Stimulated activated CD8-positive, alpha-beta memory T cell treated with anti-CD3 and anti-CD28 coated beads, Interleukin-12 subunit alpha, Interleukin-12 subunit beta, amount 100 ng/mL, for 24 hours (primary cell): ENCODE measurements at regions not wholly inside any gene's neighbourhood (a gene's known extent, or its start where the extent isn't known, plus 50 kb on each side); places are given as distances from the start of the nearest gene placed in this dataset.

Source experiments
- DNase-seq: peaks from one replicate; pipeline ENCODE4 v3.0.0-alpha.2; 2020; ENCODE audit errors: extremely low read depth

DNA sequence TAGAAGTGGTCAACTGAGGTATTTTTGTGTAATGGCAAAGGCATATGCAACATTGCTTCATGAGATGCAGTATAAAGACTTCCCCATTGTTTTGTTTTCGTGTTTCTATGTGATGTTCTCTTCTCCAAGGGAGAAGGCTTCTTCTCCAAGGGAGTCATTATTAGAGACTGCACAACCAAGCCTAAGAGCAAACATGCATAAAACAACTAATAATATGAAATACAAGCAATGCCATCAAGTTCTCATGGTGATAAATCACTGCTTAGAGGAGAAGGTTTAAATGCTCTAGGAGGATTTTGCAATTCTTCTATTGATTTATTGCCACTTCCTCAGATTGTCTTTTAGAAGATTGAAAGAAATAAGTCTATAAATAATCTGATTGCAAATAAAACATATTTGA lies 524.4 kb downstream of the IRS1 start:
- DNase-seq, result no peak

DNA sequence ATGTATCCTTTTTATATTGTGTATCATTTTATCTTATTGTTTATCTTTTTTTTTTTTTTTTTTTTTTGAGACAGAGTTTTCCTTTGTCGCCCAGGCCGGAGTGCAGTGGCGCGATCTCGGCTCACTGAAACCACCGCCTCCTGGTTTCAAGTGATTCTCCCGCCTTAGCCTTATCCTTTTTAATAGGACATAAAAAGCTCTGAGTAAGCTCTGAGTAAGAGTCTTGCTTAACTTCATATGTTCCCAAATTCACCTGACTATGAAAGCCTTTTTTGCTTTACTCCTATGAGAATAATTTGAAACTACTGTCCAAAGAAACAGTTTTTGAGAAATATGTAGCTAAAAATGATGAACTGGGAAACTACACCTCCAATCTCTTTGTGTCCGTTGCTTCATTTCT lies 525.5 kb downstream of the IRS1 start:
- no peak for DNase-seq

DNA sequence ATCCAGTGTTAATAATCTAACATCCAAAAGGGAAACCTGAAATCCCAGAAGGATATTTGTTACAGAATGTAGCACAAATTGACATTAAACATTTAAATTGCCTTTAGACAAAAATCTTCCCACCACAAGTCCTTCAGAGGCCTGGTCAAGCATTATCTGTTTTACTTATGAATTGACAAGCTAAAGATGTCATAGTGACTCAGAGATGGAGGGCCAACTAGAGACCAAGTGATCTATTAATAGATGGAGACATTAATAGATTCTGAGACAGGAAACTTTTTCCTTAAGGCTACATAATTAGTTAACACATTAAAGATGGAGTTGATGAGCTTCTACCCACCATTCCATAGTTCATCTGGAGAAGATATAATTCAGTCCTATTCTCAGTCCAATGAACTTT lies 526.2 kb downstream of the IRS1 start:
- no peak for DNase-seq

DNA sequence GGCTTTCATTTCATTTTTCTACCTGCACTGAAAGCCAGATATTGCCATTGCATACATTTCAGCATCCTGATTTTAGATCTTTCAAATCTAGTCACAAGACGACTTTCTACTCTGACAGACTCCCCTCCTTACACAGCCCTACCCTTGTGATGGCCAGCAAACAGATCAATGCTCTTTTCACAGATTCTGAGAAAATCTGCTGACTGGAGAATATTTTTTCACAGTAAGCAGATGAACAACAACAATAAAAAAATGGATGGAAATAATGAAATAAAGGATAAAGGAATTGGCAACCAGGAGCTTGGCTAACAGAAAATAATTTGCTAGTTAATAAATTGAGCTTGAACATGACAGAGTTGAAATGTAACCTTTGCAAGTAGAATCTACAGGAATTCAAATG lies 527.2 kb downstream of the IRS1 start:
- DNase-seq, result no peak

DNA sequence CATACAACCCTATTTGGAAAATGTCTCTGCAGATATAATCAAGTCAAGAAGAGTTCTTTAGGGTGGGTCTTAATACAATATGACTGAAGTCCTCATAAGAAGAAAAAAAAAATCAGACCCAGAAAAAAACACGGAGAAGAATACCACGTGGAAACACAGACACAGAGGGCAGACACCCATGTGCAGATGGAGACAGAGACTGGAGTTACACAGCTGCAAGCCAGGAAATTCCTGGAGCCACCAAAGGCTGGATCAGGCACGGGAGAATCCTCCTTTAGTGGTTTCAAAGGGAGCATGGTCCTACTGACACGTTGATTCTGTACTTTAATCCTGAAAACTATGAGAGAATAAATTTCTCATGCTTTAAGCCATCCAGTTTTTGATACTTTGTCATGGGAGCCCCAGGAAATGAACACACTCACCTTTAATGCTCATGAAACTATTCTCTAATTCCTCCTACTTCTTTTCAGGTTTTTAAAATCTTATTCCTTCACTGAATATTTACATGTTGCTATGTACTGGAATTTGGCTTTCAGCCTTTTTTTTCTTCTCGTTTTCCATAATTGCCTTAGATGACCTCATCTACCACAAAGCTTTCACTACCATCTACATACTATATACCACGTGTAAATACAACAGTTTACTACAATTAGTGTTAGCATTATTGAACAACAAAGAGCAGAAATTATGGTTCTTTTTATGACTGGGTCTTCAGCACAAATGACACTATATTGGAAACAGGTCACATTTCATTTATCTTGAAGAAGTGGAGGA lies 529.1 kb downstream of the IRS1 start:
- DNase-seq, result no peak

DNA sequence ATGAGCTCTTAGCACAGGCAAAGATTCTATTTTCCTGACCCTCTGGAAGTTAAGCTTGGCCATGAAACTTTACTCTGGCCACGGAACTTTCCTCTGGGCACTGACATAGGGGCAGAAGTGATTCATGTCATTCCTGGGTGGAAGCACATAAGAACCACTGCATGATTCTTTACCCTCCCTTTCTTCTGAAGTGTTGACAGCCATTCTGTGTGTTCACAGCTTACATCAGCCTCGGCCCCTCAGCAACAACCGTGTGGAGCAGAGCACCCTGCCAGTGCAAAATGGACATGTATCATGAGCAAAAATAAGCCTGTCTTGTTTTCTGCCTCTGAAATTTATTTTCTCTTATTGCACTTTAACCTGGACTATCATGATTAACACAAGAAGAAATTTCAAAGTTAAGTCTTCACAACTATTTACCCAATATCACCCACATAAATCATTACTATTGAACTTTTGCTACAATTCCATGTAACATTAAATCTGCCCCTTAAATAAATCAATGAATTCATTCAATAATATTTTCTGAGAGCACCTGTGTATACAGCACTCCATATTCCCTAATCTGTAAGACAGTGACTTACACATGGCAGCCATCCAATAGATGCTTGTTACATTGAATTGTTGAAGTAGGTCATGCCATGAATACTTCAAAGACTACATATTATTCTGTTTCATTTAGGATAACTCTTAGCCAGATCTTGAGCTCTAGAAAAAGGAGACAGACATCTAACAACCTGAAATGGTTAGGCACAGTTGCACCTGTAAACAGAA lies 531.9 kb downstream of the IRS1 start:
- DNase-seq, result no peak

DNA sequence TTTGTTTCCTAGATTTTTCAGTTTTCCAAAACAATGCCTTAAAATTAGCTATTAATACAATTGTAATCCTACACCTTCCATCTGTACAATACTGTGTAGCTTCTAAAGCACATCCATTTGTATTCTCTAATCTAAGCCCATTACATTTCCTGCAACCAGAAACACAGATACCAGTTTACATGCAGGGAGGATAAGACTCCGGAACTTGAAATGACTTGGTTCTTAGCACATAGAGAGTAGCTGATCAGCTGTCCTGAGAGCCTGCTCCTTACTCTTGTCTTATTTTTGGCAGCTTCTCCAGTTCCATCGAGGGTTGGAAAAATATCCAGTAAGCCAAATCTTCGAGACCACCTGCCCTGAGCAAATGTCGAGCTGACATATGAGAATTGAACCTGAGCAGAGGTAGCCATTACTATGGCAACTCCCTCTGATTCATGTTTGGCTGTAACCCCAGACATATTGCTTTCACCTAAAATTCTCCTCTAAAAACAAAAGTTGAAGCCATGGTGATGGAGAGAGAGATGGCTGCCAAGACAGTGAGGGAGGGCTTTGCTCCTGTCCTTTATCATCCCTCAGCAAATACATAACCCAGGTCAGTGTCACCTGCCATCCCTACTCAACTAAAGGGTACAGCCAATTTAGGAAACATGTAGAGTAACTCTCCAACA lies 542.8 kb downstream of the IRS1 start:
- DNase-seq, result no peak

DNA sequence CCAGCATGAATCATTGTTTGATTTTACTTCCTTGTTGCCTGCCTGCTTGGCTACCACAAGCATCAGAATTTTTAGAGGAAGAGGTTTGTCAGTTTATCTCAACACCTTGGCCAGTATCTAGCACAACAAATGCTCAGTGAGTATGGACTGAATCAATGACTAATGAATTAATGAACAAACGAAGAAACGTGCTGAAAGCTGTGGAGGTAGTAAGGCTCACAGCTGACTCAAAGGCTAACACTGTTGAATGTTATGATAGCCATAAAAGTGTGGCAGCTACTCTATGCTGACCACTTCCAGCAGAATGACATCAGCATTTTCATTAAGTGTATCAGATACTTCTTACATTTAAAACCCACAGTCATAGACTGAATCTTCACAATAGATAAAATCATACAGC lies 543.4 kb downstream of the IRS1 start:
- DNase-seq, result no peak

DNA sequence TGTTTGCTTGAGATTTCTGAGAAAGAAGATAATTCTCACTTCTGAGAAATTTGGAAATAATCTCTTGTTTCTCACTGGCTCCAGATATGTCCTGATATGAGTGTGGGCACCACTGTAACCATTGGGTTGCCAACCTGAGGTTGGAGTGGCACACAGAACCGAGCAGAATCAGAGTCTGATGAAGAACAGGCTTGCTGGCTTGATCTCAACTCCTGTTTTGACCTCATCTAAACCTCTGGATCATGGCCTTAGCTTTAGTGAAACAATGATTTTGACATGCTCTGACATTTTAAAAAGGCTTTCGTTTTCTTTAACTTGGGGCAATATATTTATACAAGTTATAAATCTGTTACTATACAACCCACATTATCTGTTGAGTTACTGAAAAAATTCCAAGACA lies 548.0 kb downstream of the IRS1 start:
- DNase-seq, result no peak

DNA sequence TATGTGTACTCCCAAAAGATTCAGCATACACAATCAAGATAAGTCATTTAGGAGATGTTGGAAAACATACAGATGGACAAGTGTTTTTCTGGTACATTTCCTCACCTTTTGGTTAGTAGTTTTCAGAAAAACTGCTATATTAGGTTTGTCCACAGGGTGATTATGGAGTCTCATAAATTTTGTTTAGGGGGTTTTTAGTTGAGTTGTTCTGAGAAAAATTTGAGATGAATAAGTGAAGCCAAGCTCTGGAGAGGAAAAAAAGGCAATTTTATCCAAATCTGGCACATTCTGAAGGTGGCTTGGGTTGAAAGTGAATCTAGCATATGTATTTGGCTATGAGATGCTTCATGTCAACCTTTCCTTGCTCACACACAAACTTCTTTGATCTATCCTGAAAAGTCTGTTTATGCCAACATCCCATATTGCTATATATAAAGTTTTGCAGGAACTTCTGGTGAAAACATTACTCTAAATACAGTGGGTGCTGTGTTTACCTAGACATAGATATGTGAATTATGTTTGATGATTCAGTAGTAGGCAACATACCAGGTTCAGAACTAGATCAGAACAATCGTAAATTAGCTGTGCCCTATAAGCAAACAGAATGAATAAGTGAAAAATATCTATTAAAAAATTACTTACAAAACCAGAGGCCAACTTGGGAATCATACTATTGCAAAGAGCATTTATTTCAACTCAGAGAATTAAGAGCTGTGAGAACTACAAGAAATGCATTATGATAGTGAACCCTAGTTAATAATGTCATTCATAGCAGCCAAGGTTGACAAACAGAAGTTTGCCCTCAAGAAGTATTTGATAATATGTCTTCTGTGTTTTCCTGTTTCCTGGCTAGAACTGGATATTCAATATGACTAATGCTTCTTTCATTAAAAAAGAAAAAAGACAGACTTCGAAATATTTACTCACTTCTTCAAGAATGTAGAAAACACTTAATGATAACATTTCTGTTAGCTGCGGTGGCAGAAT lies 552.0 kb downstream of the IRS1 start:
- no peak for DNase-seq

DNA sequence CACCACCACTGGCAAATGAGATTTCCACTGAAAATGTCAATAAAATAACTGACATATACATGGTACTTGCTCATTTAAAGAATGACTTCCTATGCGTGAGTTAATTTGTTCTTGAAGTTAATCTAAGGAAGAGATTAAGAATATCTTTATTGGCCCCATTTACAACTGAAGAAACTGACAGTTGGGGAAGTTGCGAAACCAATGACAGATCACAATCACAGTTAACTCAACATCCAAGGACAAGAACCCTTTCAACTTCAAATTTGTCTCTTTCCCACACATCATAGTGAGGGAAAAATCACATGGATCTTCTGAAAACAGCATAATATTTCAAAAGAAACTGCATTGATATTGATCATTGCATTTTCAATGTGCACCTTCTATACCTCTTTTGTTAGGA lies 565.4 kb downstream of the IRS1 start:
- no peak for DNase-seq

DNA sequence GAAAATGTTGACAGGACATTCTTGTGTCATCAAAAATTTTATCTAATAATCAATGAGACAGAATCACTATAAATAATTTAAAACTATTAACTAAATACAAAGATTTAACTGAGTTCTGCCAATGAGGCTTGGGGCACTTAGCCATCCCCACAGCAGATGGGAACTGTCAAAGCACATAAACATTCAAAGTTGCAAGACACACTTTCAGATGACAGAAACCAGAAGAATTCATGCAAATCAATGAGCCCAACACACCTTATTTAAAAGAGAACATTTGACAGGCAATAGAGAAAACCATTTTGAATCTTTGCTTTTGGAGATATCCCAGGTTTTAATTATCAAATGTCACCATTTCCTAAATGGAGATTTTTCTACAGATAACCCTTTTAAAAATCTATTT lies 566.2 kb downstream of the IRS1 start:
- DNase-seq, result no peak

DNA sequence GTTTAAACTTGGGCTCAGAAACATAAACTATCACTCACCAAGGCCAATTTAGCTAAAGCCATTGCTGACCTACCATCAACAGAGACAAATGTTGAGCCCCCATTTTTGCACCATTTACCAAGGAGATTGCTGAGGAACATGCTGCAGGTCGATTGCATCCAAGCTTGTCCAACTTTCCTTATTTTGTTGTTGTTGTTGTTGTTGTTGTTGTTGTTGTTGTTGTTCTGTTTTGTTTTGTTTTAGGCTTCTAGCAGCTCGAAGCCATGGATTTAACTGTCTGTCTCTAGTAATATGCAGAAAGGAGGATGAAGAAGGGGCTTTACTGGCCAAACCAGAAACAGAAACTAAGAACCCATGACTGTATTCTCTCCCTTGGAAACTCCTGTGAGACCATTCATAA lies 571.5 kb downstream of the IRS1 start:
- no peak for DNase-seq

DNA sequence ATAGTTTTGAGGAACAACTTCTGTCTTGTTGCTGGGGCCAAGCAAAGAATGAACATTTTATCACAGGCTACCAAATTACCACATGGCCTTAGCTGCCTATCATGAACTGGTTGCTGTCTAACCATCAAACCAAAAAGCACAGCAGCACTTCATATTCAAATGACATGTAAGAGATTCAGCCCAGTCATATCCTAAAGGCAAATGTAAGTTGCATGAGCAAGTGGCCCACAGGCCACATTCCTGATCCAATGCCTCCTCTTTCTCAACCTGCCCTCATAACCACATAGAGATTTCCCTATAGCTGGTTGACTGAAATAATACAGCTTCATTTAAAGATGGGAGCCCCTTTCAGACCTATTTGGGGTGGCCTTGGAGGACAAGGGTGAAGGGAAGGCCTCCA lies 572.3 kb downstream of the IRS1 start:
- DNase-seq, result no peak

DNA sequence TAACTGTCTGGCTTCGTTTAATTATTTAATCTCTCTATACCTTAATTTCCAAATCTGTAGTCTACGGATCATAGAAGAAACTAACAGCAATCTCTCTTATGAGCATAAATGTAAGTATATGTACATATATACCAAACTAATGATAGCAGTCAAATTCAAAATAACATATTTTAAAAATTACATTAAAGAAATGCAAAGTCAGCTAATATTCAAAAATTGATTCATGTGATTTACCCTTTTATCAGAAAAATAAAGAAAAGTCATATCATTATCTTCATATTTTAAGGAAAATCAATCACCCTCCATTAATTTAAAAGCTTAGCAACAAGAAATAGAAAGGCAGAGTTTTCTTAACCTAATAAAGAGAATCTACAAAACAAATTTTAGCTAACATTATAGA lies 575.9 kb downstream of the IRS1 start:
- no peak for DNase-seq

DNA sequence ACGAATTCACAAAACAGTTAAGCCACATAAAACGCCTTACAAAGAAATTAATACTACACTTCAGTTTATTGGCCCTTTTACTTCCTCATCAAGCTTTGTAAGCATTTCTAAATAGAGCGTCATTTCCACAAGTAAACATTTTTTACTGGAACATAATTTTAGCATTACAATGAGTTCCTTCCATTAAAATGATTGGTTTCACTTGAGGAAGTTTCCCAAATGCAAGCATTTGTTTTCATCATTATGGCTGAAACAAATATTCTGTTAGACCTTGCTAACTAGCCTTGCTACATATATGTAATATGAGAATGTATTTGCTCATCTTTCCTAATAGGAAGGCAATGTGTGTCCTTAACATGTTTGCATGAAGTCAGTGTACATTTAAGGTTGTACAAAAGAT lies 579.1 kb downstream of the IRS1 start:
- no peak for DNase-seq

DNA sequence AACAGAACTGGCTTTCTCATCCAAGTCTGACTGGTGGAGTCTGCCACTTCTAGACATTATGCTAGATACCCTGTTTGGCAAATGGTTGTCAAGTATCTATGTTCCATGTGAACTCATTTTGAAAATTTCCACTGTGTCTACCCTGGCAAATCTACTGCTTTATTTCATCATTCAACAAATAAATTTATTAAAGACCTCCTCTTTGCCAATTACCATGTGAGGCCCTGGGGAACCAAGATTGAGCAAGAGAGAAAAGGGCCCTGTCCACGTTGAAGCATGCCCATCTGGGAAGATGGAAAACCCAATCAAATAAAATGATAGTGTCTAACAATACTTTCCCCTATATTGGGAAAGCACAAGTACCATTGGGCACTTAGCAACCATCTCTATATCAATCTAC lies 582.4 kb downstream of the IRS1 start:
- no peak for DNase-seq

DNA sequence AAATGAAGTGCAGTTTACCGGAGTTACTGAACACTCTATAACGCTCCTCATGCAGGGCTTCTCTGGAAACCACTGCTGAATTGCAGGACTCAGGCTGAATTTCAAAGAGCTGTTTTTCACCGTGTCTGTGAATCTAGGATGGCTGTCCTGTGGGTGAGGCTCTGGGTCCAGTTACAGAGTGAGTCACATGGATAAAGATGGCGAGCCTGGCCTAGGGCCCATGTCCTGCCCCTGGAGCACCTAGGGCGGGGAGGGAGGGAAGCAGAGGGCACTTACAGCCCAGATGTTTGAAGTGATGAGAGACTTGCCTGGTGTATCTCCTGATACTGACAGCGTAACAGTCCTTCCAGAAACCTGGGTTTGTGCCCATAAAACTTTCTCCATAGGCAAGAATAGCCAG lies 583.0 kb downstream of the IRS1 start:
- no peak for DNase-seq

DNA sequence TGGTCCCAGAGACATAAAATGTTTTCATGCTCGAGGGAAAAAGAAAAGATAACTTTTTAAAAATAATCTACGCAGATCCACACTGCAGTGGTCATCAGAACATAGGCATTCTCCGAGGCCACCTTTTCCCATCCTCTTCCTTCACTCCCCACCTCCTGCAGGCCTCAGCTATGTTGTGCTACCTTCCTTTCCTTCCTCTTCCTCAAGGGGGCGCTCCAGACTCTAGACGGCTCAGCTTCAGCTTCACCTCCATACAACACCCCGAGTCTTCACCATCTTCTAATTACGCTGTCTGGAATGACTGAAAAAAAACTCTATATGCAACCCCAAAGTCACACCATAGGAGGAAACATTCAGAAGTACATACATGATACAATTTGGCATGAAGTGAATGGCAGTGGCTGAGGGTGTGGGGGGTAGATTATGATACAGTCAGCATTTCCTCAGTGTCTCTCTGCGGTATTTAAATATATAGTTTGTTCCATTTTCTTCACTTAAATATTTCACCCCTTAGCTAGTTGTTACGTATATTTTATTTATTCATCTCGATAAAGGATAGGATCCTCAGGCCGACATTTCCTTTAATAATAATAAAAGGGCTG lies 583.6 kb downstream of the IRS1 start:
- no peak for DNase-seq

DNA sequence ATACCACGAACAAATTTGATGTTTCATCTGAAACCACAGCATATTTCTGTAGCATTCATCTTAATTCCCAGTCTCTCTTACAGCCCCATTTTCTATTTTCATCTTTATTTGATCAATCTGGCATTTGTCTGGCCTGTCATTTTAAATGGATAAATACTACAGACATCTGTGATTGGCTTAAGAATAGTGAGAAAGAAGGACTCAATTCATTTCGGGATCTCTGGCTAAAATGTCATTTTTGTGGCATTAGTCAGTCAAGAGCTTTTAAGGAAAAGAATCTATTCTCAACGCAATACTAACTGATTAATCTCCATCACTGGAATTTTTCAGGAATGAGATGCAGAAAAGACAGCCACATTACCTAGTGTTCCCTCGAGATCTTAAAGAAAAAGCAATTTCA lies 585.9 kb downstream of the IRS1 start:
- DNase-seq, result no peak

DNA sequence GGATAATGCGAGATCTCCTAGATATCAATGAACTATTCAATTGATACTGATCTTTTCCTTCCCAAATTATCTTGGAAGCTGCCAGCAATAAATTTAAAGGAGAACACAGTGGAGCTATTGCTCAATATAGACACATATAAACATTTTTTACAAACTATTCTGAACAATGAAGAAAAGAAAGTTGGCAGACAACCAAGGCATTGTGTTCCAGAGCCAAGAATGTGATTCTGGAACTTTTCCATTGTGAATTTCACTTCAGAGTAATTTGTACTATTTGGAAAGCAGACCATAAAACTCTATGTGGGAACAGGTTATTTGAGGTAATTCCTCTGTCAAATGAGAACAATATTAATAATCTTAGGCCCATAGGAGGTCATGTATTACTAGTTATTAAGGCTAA lies 588.2 kb downstream of the IRS1 start:
- DNase-seq, result no peak
